Muscle of arm (tissue), 1 donor: ENCODE measurements at regions not wholly inside any gene's neighbourhood (a gene's known extent, or its start where the extent isn't known, plus 50 kb on each side); places are given as distances from the start of the nearest gene placed in this dataset.

Experiments used
- DNase-seq: peaks from one replicate; pipeline ENCODE4 v3.0.0-alpha.2; 2013

- no peak for DNase-seq
These were observed 840.0 kb downstream of the C6orf118 start for GRCh38 chr6:164469276-164469949.

- DNase-seq: no peak
These were observed 853.6 kb downstream of the C6orf118 start for GRCh38 chr6:164455835-164456234.

- DNase-seq: no peak
These were observed 855.6 kb downstream of the C6orf118 start for GRCh38 chr6:164453835-164454234.

GRCh38 chr6:164442572-164442971, 866.8 kb downstream of the C6orf118 start:
- no peak for DNase-seq

- no peak for DNase-seq
These were observed 870.1 kb downstream of the C6orf118 start for GRCh38 chr6:164439331-164439730.

- DNase-seq: no peak
These were observed 872.4 kb downstream of the C6orf118 start for GRCh38 chr6:164436976-164437375.

- DNase-seq: no peak
These were observed 881.5 kb downstream of the C6orf118 start for GRCh38 chr6:164427728-164428402.

GRCh38 chr6:164424489-164424888, 884.9 kb downstream of the C6orf118 start:
- DNase-seq: no peak

GRCh38 chr6:164419099-164419498, 890.3 kb downstream of the C6orf118 start:
- DNase-seq: no peak

- no peak for DNase-seq
These were observed 891.2 kb downstream of the C6orf118 start for GRCh38 chr6:164418262-164418588.

- DNase-seq: no peak
These were observed 891.7 kb downstream of the C6orf118 start for GRCh38 chr6:164417537-164418261.

GRCh38 chr6:164415832-164416563, 893.4 kb downstream of the C6orf118 start:
- DNase-seq: no peak

GRCh38 chr6:164414695-164415094, 894.7 kb downstream of the C6orf118 start:
- DNase-seq: no peak

- DNase-seq: no peak
These were observed 896.8 kb downstream of the C6orf118 start for GRCh38 chr6:164412566-164412965.

- DNase-seq: no peak
These were observed 899.4 kb downstream of the C6orf118 start for GRCh38 chr6:164410017-164410416.

- peak; percentile 15 for DNase-seq
These were observed 899.9 kb downstream of the C6orf118 start for GRCh38 chr6:164409309-164410009.

- no peak for DNase-seq
These were observed 900.5 kb downstream of the C6orf118 start for GRCh38 chr6:164408868-164409267.

GRCh38 chr6:164404812-164405488, 904.5 kb downstream of the C6orf118 start:
- no peak for DNase-seq

GRCh38 chr6:164401871-164402270, 907.5 kb downstream of the C6orf118 start:
- DNase-seq: no peak

GRCh38 chr6:164398647-164399046, 910.8 kb downstream of the C6orf118 start:
- no peak for DNase-seq
